ENCODE measurements at regions not wholly inside any gene's neighbourhood (a gene's known extent, or its start where the extent isn't known, plus 50 kb on each side); places are given as distances from the start of the nearest gene placed in this dataset.
"Not testable (repeated sequence)": the region's sequence is repeated elsewhere in the genome, so short reads cannot be mapped to it uniquely, and the experiment has no call there.

DNA sequence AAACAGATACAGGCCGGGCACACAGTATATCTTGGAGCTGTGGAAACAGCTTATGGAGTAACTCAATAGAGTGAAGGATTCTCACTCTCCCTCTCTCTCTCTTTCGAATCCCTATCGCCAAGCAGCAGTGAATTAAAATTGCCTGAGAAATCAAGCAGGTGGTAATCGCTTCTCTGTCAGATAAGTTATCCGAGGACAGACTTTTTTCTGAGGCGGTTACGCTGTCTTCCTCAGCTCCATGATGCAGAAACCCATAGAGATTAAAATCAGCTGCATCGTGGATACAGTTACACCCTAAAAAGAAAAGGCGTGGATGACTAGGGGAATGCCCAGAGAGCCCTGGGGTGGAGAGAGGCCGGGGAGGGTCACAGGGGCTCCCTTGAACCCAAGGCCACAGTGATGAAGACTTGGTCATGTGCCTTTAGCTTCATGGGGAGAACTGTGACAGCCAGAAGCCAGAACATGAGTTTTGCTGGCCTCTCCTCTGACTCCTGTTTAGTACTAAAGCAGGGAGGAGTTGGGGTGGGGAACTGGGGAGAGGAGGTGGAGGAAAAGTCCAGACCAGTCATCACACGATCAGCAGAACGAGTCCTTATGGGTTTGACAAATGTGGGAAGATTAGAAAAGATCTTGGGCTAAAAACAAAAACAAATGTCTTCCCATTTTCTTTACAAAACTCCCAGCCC, 138.8 kb upstream of the JARID2 start:
- TF ChIP-seq POLR2A (IDR thresholded peaks at IDR 0.05) (no peak), POLR2AphosphoS5 (IDR thresholded peaks at IDR 0.05) (no peak), EP300 (IDR thresholded peaks at IDR 0.05) (no peak)
- TF ChIP-seq, protein P1, sequence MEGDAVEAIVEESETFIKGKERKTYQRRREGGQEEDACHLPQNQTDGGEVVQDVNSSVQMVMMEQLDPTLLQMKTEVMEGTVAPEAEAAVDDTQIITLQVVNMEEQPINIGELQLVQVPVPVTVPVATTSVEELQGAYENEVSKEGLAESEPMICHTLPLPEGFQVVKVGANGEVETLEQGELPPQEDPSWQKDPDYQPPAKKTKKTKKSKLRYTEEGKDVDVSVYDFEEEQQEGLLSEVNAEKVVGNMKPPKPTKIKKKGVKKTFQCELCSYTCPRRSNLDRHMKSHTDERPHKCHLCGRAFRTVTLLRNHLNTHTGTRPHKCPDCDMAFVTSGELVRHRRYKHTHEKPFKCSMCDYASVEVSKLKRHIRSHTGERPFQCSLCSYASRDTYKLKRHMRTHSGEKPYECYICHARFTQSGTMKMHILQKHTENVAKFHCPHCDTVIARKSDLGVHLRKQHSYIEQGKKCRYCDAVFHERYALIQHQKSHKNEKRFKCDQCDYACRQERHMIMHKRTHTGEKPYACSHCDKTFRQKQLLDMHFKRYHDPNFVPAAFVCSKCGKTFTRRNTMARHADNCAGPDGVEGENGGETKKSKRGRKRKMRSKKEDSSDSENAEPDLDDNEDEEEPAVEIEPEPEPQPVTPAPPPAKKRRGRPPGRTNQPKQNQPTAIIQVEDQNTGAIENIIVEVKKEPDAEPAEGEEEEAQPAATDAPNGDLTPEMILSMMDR (IDR thresholded peaks at IDR 0.05): no peak
- WGBS, 2 donors: 86 to 93% methylated on average over 12 of the region's 12 CpGs
- no peak overlapping the region for H3K4me3 ChIP-seq
- no peak for DNase-seq
- no peaks in the 10 kb centered on the region for H3K36me3 ChIP-seq
- peaks cover 0 to 7% (median 0%) of the 10 kb centered on the region in 4 donors for H3K9me3 ChIP-seq
- no peaks in the 10 kb centered on the region for H3K27me3 ChIP-seq
- intact Hi-C loops (cut with DNase I): no loop called here
- H3K27ac ChIP-seq: no peak overlapping the region
- H3K4me1 ChIP-seq: no peaks in the 10 kb centered on the region

DNA sequence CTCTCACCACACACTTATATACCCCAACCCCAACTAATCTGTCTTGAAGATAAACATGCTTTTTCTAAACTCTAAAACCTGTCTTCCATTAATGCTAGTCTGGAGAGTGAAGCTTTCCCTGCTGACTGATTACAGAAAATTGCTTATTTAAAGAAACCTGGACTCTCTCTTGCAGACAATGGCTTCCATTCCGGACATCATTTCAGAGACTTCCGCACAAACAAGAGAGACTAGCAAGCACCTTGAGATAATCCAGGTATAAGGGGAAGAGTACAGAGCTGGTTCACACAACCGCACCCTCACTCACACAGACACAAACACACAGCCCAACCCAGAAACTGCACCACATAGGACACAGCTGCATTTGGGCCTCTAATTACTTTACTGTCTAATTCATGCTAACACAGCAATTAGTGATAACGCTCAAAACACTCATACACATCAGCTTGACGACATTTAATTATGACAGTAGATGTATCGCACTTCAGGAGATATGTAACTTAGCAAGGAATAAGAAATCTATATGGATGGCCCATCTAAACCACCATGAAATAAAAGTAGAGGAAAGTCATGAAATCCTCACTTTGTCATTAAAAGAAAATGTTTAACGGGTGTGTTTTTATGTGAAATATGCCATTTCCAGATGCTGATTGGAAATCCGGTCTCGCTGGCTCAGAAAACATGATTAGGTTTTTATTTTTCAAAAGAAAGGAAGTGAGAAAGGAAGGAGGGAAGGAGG, 138.1 kb upstream of the JARID2 start:
- H3K27ac ChIP-seq: no peak overlapping the region
- no peaks in the 10 kb centered on the region for H3K36me3 ChIP-seq
- WGBS, 2 donors: 91 to 97% methylated on average over 9 of the region's 9 CpGs
- peaks cover 0 to 7% (median 0%) of the 10 kb centered on the region in 4 donors for H3K9me3 ChIP-seq
- TF ChIP-seq EP300 (IDR thresholded peaks at IDR 0.05) (no peak), POLR2A (IDR thresholded peaks at IDR 0.05) (no peak), POLR2AphosphoS5 (IDR thresholded peaks at IDR 0.05) (no peak)
- TF ChIP-seq, protein P1 (IDR thresholded peaks at IDR 0.05): no peak
- H3K4me3 ChIP-seq: no peak overlapping the region
- DNase-seq: no peak
- intact Hi-C loops (cut with DNase I): no loop called here
- no peaks in the 10 kb centered on the region for H3K27me3 ChIP-seq
- no peaks in the 10 kb centered on the region for H3K4me1 ChIP-seq

DNA sequence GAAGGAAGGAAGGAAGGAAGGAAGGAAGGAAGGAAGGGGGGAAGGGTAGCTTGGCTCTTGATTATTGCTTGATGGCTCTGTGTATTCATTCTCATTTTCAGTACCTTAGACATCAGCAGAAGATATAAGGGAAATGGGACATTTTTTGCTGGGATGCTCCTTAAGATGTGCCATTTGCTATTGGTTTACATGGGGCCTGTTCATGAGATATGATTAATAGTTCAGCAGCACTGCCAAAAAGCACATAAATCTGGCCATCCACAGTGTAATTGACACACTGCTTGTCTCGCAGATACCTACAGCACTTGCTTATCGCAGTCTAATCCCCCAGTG, 137.5 kb upstream of the JARID2 start:
- H3K4me3 ChIP-seq: no peak overlapping the region
- H3K9me3 ChIP-seq: peaks cover 0 to 7% (median 0%) of the 10 kb centered on the region in 4 donors
- intact Hi-C loops (cut with DNase I): no loop called here
- TF ChIP-seq POLR2A (IDR thresholded peaks at IDR 0.05) (no peak), POLR2AphosphoS5 (IDR thresholded peaks at IDR 0.05) (no peak), EP300 (IDR thresholded peaks at IDR 0.05) (no peak)
- TF ChIP-seq, protein P1 (IDR thresholded peaks at IDR 0.05): no peak
- H3K4me1 ChIP-seq: no peaks in the 10 kb centered on the region
- H3K27ac ChIP-seq: no peak overlapping the region
- H3K27me3 ChIP-seq: no peaks in the 10 kb centered on the region
- WGBS, 2 donors: 94 to 97% methylated on average over 2 of the region's 2 CpGs
- no peak for DNase-seq
- no peaks in the 10 kb centered on the region for H3K36me3 ChIP-seq

DNA sequence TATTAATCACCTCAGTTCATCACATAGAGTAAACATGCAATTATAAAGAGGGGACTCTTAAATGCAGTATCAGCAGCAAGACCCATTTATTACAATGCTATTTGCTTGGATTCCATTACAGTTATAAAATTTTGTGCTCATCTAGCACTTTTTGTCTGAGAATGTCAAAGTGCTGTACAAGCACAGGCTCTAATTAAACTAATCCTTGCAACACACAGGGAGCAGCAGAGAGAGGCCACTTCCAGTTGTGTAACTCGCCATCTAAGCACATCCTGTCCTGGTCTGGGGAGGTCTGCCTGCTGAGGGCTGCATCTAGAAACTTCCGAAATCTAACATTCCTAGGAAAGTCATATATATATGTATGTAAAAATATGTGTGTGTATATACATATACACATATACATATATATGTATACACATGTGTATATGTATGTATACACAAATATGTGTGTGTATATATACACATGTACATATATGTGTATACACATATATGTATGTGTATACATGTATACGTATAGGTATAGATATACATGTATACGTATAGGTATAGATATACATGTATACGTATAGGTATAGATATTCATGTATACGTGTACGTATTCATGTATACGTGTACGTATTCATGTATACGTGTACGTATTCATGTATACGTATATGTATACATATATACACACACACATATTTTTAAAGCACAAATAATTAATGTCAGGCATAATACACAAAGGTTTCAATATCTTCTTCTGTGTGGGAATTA, 136.4 kb upstream of the JARID2 start:
- WGBS, 2 donors: 88 to 92% methylated on average over 12 of the region's 12 CpGs
- peaks cover 0 to 7% (median 0%) of the 10 kb centered on the region in 4 donors for H3K9me3 ChIP-seq
- H3K4me3 ChIP-seq: no peak overlapping the region
- TF ChIP-seq EP300 (IDR thresholded peaks at IDR 0.05) (no peak), POLR2AphosphoS5 (IDR thresholded peaks at IDR 0.05) (no peak)
- H3K4me1 ChIP-seq: no peaks in the 10 kb centered on the region
- intact Hi-C loops (cut with DNase I): no loop called here
- H3K27me3 ChIP-seq: no peaks in the 10 kb centered on the region
- no peak overlapping the region for H3K27ac ChIP-seq
- DNase-seq: no peak
- H3K36me3 ChIP-seq: no peaks in the 10 kb centered on the region

DNA sequence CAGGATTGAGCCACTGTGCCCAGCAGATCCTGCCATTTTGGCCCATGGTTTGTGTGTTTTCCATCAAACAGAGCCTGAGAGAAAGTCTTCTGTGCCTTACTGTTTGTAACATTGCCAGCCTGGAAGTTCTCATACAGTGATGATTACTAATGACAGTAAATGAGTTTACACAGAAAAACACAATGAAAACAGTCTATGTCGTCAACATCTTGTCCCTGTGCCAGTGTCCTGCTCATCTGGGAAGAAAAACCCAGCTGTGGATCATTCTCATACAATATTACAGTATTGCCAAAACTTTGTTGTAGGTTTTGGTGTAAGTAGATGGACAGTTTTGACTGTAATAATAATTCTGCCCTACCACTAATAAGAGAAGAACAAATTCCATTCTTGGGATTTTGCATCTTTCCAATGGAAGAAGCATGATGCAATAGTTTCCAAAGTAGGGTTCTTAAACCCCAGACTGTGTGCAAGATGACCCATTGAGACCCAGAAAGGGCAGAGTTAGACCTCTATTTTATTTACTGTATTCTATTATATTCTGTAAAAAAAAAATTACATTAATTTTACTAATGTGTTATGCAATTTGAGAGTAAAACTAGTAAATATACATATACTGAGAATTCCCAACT, 135.0 kb upstream of the JARID2 start:
- H3K36me3 ChIP-seq: no peaks in the 10 kb centered on the region
- no peak overlapping the region for H3K4me3 ChIP-seq
- 66 to 67% methylated on average over 1 of the region's 1 CpG for WGBS, 2 donors
- intact Hi-C loops (cut with DNase I): no loop called here
- H3K9me3 ChIP-seq: peaks cover 0 to 5% (median 0%) of the 10 kb centered on the region in 4 donors
- H3K27me3 ChIP-seq: no peaks in the 10 kb centered on the region
- TF ChIP-seq, protein P1 (IDR thresholded peaks at IDR 0.05): no peak
- TF ChIP-seq EP300 (IDR thresholded peaks at IDR 0.05) (no peak), POLR2AphosphoS5 (IDR thresholded peaks at IDR 0.05) (no peak), POLR2A (IDR thresholded peaks at IDR 0.05) (no peak)
- H3K4me1 ChIP-seq: no peaks in the 10 kb centered on the region
- DNase-seq: no peak
- H3K27ac ChIP-seq: no peak overlapping the region

DNA sequence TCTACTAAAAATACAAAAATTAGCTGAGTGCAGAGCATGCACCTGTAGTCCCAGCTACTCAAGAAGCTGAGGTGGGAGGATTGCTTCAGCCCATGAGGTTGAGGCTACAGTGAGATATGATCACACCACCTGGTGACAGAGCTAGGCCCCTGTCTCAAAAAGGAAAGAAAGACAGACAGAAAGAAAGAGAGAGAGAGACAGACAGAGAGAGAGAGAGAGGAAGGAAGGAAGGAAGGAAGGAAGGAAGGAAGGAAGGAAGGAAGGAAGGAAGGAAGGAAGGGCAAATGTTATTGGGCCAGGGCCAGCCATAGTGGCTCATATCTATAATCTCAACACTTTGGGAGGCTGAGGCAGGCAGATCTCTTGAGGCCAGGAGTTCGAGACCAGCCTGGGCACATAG, 134.3 kb upstream of the JARID2 start:
- H3K4me1 ChIP-seq; H3K27ac ChIP-seq; H3K4me3 ChIP-seq; H3K9me3 ChIP-seq; H3K27me3 ChIP-seq; DNase-seq; H3K36me3 ChIP-seq; intact Hi-C loops (cut with DNase I): not testable (repeated sequence)
- WGBS, 2 donors: 86% methylated on average over 1 of the region's 1 CpG

Measured in sigmoid colon (tissue), 6 donors.